PC-9 (cell line): ENCODE measurements at regions not wholly inside any gene's neighbourhood (a gene's known extent, or its start where the extent isn't known, plus 50 kb on each side); places are given as distances from the start of the nearest gene placed in this dataset.

Experiments used
- BruUV-seq: library from RNA; stranded (reverse); fragments of 400-500 nt; replicated peaks from 2 replicates; lab custom pipeline; 2021; lab: Mats Ljungman, UMichigan
- CTCF ChIA-PET: fragments of 300-600 bp; sonication (Branson Sonifier 250); formaldehyde crosslinking; loops from one replicate; lab custom pipeline; 2022; ENCODE audit warnings: antibody characterized with exemption; lab: Charles Lee
- POLR2A ChIA-PET: fragments of 300-600 bp; sonication (Branson Sonifier 250); formaldehyde crosslinking; loops from one replicate; lab custom pipeline; 2022; ENCODE audit warnings: antibody characterized with exemption; ENCODE audit not compliant: unreplicated experiment; lab: Charles Lee
- DNase-seq, 2 experiments: peaks; one replicate each; pipeline versions ENCODE4 v3.0.0 to v3.0.0-alpha.2; 2015 to 2022; ENCODE audit warnings: mixed read lengths in 1 of 2
- H2AFZ ChIP-seq: fragments of 200-600 bp; sonication (generic); 2 replicates; pipeline ENCODE4 v1.8.1; 2017; ENCODE audit warnings: antibody characterized with exemption
- H3F3A ChIP-seq: fragments of 200-600 bp; sonication (generic); 2 replicates; pipeline ENCODE4 v1.8.1; 2017; ENCODE audit warnings: antibody characterized with exemption, mild to moderate bottlenecking, low read depth; ENCODE audit not compliant: insufficient read depth
- H3K27ac ChIP-seq: fragments of 200-600 bp; sonication (generic); 2 replicates; pipeline ENCODE4 v1.6.1; 2016; ENCODE audit warnings: mixed run types
- H3K27me3 ChIP-seq: fragments of 200-600 bp; sonication (generic); 2 replicates; pipeline ENCODE4 v1.6.1; 2016; ENCODE audit warnings: low read depth, mixed run types; ENCODE audit not compliant: insufficient read depth
- H3K36me3 ChIP-seq: fragments of 200-600 bp; sonication (generic); 2 replicates; pipeline ENCODE4 v1.6.1; 2016; ENCODE audit warnings: low read depth, mixed run types
- H3K4me1 ChIP-seq: fragments of 200-600 bp; sonication (generic); replicated peaks from 2 replicates; pipeline ENCODE4 v1.6.1; 2016; ENCODE audit warnings: mixed run types; ENCODE audit not compliant: insufficient read depth
- H3K4me2 ChIP-seq: fragments of 200-600 bp; sonication (generic); 2 replicates; pipeline ENCODE4 v1.6.1; 2017; ENCODE audit warnings: mixed run types
- H3K4me3 ChIP-seq: fragments of 200-600 bp; sonication (generic); 2 replicates; pipeline ENCODE4 v1.6.1; 2016; ENCODE audit warnings: mixed run types
- H3K79me2 ChIP-seq: fragments of 200-600 bp; sonication (generic); 2 replicates; pipeline ENCODE4 v1.6.1; 2017; ENCODE audit warnings: low read depth, mixed run types
- H3K9me2 ChIP-seq: fragments of 200-600 bp; sonication (generic); 2 replicates; pipeline ENCODE4 v1.8.1; 2017; ENCODE audit warnings: mild to moderate bottlenecking; ENCODE audit not compliant: insufficient read depth
- H3K9me3 ChIP-seq: fragments of 200-600 bp; sonication (generic); 2 replicates; pipeline ENCODE4 v1.8.1; 2016; ENCODE audit warnings: low read depth; ENCODE audit not compliant: insufficient read depth
- H4K20me1 ChIP-seq: fragments of 200-600 bp; sonication (generic); 2 replicates; pipeline ENCODE4 v1.8.1; 2017; ENCODE audit not compliant: insufficient read depth
- EZH2 ChIP-seq: fragments of 200-600 bp; sonication (generic); IDR thresholded peaks from 2 replicates; pipeline ENCODE4 v1.8.0; 2017; ENCODE audit warnings: antibody characterized with exemption, low read depth
- intact Hi-C: fragments of 100-400 bp; cut with micrococcal nuclease; formaldehyde crosslinking; loops from one replicate; pipeline ENCODE4 v1.10.0; 2022; ENCODE audit not compliant: unreplicated experiment
- TF ChIP-seq, protein P1 (sequence below): fragments of 200-600 bp; sonication (generic); conservative IDR thresholded peaks from 2 replicates; pipeline ENCODE4 v1.6.1; 2017; ENCODE audit warnings: mixed run types, antibody characterized with exemption, mild to moderate bottlenecking, moderate library complexity

GRCh38 chr5:125560476-125561225 is 814.2 kb upstream of the ZNF608 start:
- intact Hi-C loops, result no loop called here
- CTCF ChIA-PET, result no interaction called here
- no TSS peak for BruUV-seq
- no peaks in the 10 kb centered on the region for H3K27me3 ChIP-seq
- H4K20me1 ChIP-seq, result no peaks in the 10 kb centered on the region
- POLR2A ChIA-PET, result no interaction called here
- DNase-seq, result no peak
- H3K36me3 ChIP-seq, result no peaks in the 10 kb centered on the region
- peaks cover 17% of the 10 kb centered on the region for H3K4me1 ChIP-seq
- H3K27ac ChIP-seq, result no peak overlapping the region
- H3K79me2 ChIP-seq, result no peaks in the 10 kb centered on the region
- H3K4me2 ChIP-seq, result no peak overlapping the region
- TF ChIP-seq, protein P1, sequence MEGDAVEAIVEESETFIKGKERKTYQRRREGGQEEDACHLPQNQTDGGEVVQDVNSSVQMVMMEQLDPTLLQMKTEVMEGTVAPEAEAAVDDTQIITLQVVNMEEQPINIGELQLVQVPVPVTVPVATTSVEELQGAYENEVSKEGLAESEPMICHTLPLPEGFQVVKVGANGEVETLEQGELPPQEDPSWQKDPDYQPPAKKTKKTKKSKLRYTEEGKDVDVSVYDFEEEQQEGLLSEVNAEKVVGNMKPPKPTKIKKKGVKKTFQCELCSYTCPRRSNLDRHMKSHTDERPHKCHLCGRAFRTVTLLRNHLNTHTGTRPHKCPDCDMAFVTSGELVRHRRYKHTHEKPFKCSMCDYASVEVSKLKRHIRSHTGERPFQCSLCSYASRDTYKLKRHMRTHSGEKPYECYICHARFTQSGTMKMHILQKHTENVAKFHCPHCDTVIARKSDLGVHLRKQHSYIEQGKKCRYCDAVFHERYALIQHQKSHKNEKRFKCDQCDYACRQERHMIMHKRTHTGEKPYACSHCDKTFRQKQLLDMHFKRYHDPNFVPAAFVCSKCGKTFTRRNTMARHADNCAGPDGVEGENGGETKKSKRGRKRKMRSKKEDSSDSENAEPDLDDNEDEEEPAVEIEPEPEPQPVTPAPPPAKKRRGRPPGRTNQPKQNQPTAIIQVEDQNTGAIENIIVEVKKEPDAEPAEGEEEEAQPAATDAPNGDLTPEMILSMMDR, result no peak
- TF ChIP-seq EZH2, result no peak
- H3F3A ChIP-seq, result peaks cover 12% of the 10 kb centered on the region; the same call in 1 of the 2 replicates
- H2AFZ ChIP-seq, result no peak overlapping the region
- no peak overlapping the region for H3K4me3 ChIP-seq
- no peaks in the 10 kb centered on the region for H3K9me3 ChIP-seq
- H3K9me2 ChIP-seq, result no peaks in the 10 kb centered on the region

DNA sequence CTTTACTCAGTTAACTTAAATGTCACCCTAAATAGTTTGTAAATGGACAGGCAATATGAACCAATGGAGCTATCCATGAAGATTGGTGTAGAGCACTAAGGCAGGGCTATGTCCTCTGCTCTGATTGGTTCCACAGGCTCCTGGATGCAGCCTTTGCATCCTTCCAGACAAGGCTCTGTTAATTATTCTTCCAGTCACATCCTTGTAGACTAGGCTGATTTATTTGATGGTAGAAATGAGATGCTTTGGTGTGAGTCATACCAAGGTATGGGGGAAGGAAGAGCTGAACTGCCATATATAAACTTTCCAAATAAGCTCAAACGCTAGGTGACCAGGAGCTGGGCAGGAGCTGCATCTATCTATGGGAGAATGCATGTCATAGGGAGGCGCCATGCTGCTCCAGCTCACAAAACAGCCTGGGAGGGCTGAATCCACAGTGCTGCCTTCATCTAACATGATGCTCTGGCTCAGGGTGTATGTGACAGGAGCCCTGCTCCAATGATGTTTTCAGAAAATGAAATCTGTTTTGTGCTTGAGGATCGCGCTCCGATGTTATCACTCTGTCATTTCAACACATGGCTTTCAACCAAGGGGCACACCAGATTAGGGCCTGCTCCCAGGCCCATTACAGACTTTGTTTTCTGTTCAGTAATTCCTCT is 818.0 kb upstream of the ZNF608 start:
- Histone ChIP-seq H3K9me3 (no peaks in the 10 kb centered on the region), H3K4me1 (peaks cover 8% of the 10 kb centered on the region), H2AFZ (no peak overlapping the region), H3K4me2 (no peak overlapping the region), H3K9me2 (no peaks in the 10 kb centered on the region), H3F3A (peaks cover 5% of the 10 kb centered on the region; the same call in 1 of the 2 replicates), H3K4me3 (no peak overlapping the region), H3K27ac (no peak overlapping the region), H3K27me3 (no peaks in the 10 kb centered on the region), H4K20me1 (no peaks in the 10 kb centered on the region), H3K36me3 (no peaks in the 10 kb centered on the region), H3K79me2 (no peaks in the 10 kb centered on the region)
- DNase-seq, result no peak
- intact Hi-C loops, result no loop called here
- ChIA-PET POLR2A (no interaction called here), CTCF (no interaction called here)
- TF ChIP-seq, protein P1, result no peak
- TF ChIP-seq EZH2, result no peak
- BruUV-seq, result no TSS peak

- no TSS peak for BruUV-seq
- no peak for DNase-seq
- ChIA-PET POLR2A (no interaction called here), CTCF (no interaction called here)
- no peaks in the 10 kb centered on the region for H4K20me1 ChIP-seq
- intact Hi-C loops, result no loop called here
- H3K9me3 ChIP-seq, result no peaks in the 10 kb centered on the region
- no peak overlapping the region for H2AFZ ChIP-seq
- H3K4me3 ChIP-seq, result no peak overlapping the region
- H3K36me3 ChIP-seq, result no peaks in the 10 kb centered on the region
- no peak overlapping the region for H3K27ac ChIP-seq
- no peaks in the 10 kb centered on the region for H3F3A ChIP-seq
- H3K4me1 ChIP-seq, result no peaks in the 10 kb centered on the region
- H3K79me2 ChIP-seq, result no peaks in the 10 kb centered on the region
- TF ChIP-seq, protein P1, result no peak
- TF ChIP-seq EZH2, result no peak
- H3K27me3 ChIP-seq, result no peaks in the 10 kb centered on the region
- H3K4me2 ChIP-seq, result no peak overlapping the region
- H3K9me2 ChIP-seq, result no peaks in the 10 kb centered on the region
These were observed 828.1 kb upstream of the ZNF608 start for GRCh38 chr5:125574491-125575044.
